ENCODE measurements at regions not wholly inside any gene's neighbourhood (a gene's known extent, or its start where the extent isn't known, plus 50 kb on each side); places are given as distances from the start of the nearest gene placed in this dataset.
"Not testable (repeated sequence)": the region's sequence is repeated elsewhere in the genome, so short reads cannot be mapped to it uniquely, and the experiment has no call there.

GRCh38 chr2:234725528-234726264 is 226.1 kb upstream of the SH3BP4 start:
- no peak for DNase-seq (ENCODE audit: low spot score)

- DNase-seq (ENCODE audit: low spot score), result no peak
Measured at GRCh38 chr2:234724850-234725249, 227.0 kb upstream of the SH3BP4 start.

GRCh38 chr2:234723400-234723799 is 226.5 kb upstream of the ARL4C start:
- DNase-seq (ENCODE audit: low spot score), result no peak

GRCh38 chr2:234722176-234722575 is 225.3 kb upstream of the ARL4C start:
- no peak for DNase-seq (ENCODE audit: low spot score)

- no peak for DNase-seq (ENCODE audit: low spot score)
Measured at GRCh38 chr2:234719116-234719716, 222.3 kb upstream of the ARL4C start.

- DNase-seq (ENCODE audit: low spot score), result no peak
Measured at GRCh38 chr2:234716271-234716670, 219.4 kb upstream of the ARL4C start.

GRCh38 chr2:234715671-234716250 is 218.9 kb upstream of the ARL4C start:
- DNase-seq (ENCODE audit: low spot score), result no peak

GRCh38 chr2:234714711-234715110 is 217.8 kb upstream of the ARL4C start:
- DNase-seq (ENCODE audit: low spot score), result no peak

- no peak for DNase-seq (ENCODE audit: low spot score)
Measured at GRCh38 chr2:234712421-234712935, 215.6 kb upstream of the ARL4C start.

GRCh38 chr2:234711308-234711707 is 214.4 kb upstream of the ARL4C start:
- no peak for DNase-seq (ENCODE audit: low spot score)

- DNase-seq (ENCODE audit: low spot score), result no peak
Measured at GRCh38 chr2:234710587-234710986, 213.7 kb upstream of the ARL4C start.

- no peak for DNase-seq (ENCODE audit: low spot score)
Measured at GRCh38 chr2:234710066-234710465, 213.2 kb upstream of the ARL4C start.

- no peak for DNase-seq (ENCODE audit: low spot score)
Measured at GRCh38 chr2:234708717-234709116, 211.8 kb upstream of the ARL4C start.

- DNase-seq (ENCODE audit: low spot score), result no peak
Measured at GRCh38 chr2:234708091-234708683, 211.3 kb upstream of the ARL4C start.

GRCh38 chr2:234706086-234706485 is 209.2 kb upstream of the ARL4C start:
- DNase-seq (ENCODE audit: low spot score), result no peak

- peak; percentile 53 for DNase-seq (ENCODE audit: low spot score)
Measured at GRCh38 chr2:234705108-234705507, 208.2 kb upstream of the ARL4C start.

GRCh38 chr2:234703258-234703657 is 206.4 kb upstream of the ARL4C start:
- DNase-seq (ENCODE audit: low spot score), result no peak

- DNase-seq (ENCODE audit: low spot score), result no peak
Measured at GRCh38 chr2:234702731-234703225, 205.9 kb upstream of the ARL4C start.

GRCh38 chr2:234701841-234702240 is 205.0 kb upstream of the ARL4C start:
- no peak for DNase-seq (ENCODE audit: low spot score)

GRCh38 chr2:234701421-234701820 is 204.5 kb upstream of the ARL4C start:
- no peak for DNase-seq (ENCODE audit: low spot score)

GRCh38 chr2:234699456-234699855 is 202.6 kb upstream of the ARL4C start:
- DNase-seq (ENCODE audit: low spot score), result no peak

- not testable (repeated sequence) for DNase-seq (ENCODE audit: low spot score)
Measured at GRCh38 chr2:234697300-234697876, 200.5 kb upstream of the ARL4C start.
